Karpas-422 (cell line): ENCODE measurements at regions not wholly inside any gene's neighbourhood (a gene's known extent, or its start where the extent isn't known, plus 50 kb on each side); places are given as distances from the start of the nearest gene placed in this dataset.

Experiments
- DNase-seq: peaks from one replicate; pipeline ENCODE4 v3.0.0-alpha.2; 2015
- H2AFZ ChIP-seq: fragments of 200-600 bp; sonication (generic); 2 replicates; pipeline ENCODE4 v1.6.1; 2014; ENCODE audit warnings: antibody characterized with exemption, low read length, mixed read lengths
- H3K27ac ChIP-seq: fragments of 200-600 bp; sonication (generic); 2 replicates; pipeline ENCODE4 v1.5.1; 2014; ENCODE audit warnings: mild to moderate bottlenecking, low read length, moderate library complexity
- H3K27me3 ChIP-seq: fragments of 200-600 bp; sonication (generic); 2 replicates; pipeline ENCODE4 v1.6.1; 2014; ENCODE audit warnings: low read length, mixed read lengths
- H3K36me3 ChIP-seq: fragments of 200-600 bp; sonication (generic); 2 replicates; pipeline ENCODE4 v1.6.1; 2014; ENCODE audit warnings: low read length, mixed read lengths; ENCODE audit not compliant: insufficient read depth
- H3K4me1 ChIP-seq: fragments of 200-600 bp; sonication (generic); 2 replicates; pipeline ENCODE4 v1.6.1; 2014; ENCODE audit warnings: mild to moderate bottlenecking, low read length, mixed read lengths
- H3K4me2 ChIP-seq: fragments of 200-600 bp; sonication (generic); 2 replicates; pipeline ENCODE4 v1.6.1; 2014; ENCODE audit warnings: low read length, low read depth, mild to moderate bottlenecking; ENCODE audit not compliant: poor library complexity, severe bottlenecking
- H3K4me3 ChIP-seq: fragments of 200-600 bp; sonication (generic); 2 replicates; pipeline ENCODE4 v1.5.1; 2014; ENCODE audit warnings: mild to moderate bottlenecking, antibody characterized with exemption, low read length, mixed read lengths
- H3K79me2 ChIP-seq: fragments of 200-600 bp; sonication (generic); 2 replicates; pipeline ENCODE4 v1.6.1; 2014; ENCODE audit warnings: mild to moderate bottlenecking, low read length, mixed read lengths
- H3K9ac ChIP-seq: fragments of 200-600 bp; sonication (generic); 2 replicates; pipeline ENCODE4 v1.6.0; 2014; ENCODE audit warnings: low read length
- H3K9me2 ChIP-seq: fragments of 200-600 bp; sonication (generic), shearing (Covaris generic); replicated peaks from 2 replicates; pipeline ENCODE4 v1.6.0; 2014; ENCODE audit warnings: mild to moderate bottlenecking, low read length, moderate library complexity; ENCODE audit not compliant: insufficient read depth
- H3K9me3 ChIP-seq: fragments of 300-700, 200-600 bp; sonication (generic); 2 replicates; pipeline ENCODE4 v1.6.1; 2014; ENCODE audit warnings: low read length, mixed read lengths
- H4K20me1 ChIP-seq: fragments of 200-600 bp; sonication (generic); 2 replicates; pipeline ENCODE4 v1.6.1; 2014; ENCODE audit warnings: mild to moderate bottlenecking, antibody characterized with exemption, low read length, low read depth; ENCODE audit not compliant: insufficient read depth

DNA sequence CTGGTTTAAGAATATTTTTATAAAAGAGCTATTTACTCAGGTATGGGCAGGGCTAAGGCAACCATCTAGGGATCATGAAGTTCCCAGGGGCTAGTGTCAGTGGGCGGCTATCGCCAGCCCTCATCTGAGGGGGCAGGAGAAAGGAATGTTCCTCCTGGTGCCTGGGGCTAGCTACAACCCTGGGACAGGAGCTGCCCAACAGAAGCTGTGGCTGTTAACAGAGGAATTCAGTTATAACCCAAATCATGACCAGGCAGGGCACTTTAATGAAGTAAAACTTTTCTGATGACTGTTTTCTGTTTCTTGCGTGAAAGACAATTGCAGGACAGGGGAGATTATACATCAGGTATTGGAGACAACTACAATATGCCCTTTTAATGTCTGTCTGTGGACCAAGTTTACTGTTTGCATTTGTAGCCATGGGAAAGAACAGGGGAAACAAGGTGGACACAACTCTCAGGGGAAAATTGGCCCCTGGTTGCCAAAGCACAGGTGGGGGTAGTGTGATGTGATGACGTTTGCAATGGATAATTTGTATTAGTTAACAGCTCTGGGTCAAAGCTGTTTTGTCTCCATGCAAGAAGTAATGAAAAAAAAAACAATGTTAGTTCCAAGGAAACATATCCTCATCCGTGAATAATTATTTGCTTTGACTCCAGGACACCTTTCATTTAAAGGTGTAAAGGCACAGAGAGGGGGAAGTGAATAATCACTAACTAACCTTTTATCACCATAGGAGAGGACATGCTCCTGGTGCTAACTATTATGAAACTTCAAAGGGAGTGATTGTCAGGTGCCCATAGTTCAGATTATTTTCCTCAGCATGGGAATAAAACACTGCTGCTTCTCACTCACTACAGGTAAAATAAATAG, 105.2 kb downstream of the TSEN15 start:
- Histone ChIP-seq H3K79me2 (no peaks in the 10 kb centered on the region), H3K9ac (no peak overlapping the region), H2AFZ (no peak overlapping the region), H3K27me3 (no peaks in the 10 kb centered on the region), H3K9me2 (no peaks in the 10 kb centered on the region), H4K20me1 (no peaks in the 10 kb centered on the region), H3K4me2 (no peak overlapping the region), H3K4me3 (no peak overlapping the region), H3K9me3 (no peaks in the 10 kb centered on the region), H3K27ac (no peak overlapping the region), H3K4me1 (no peaks in the 10 kb centered on the region), H3K36me3 (no peaks in the 10 kb centered on the region)
- DNase-seq = no peak

DNA sequence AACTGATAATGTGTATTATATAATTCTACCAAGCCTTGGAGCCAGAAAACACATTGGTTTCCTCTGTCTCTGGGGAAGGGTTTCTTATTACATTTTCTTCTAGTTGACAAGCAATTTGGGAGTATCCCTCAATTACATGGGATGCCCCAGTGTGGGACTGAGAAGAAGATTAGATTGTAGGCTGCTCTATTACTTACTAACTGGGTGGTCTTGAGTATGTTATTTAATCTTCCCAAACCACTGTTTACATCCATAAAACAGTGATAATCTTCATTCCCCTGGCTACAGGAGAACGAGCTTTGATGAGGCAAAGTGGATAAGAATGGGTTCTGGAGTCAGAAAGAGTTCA, 105.8 kb downstream of the TSEN15 start:
- no peak overlapping the region for H3K4me2 ChIP-seq
- no peaks in the 10 kb centered on the region for H3K4me1 ChIP-seq
- H3K4me3 ChIP-seq = no peak overlapping the region
- no peaks in the 10 kb centered on the region for H3K79me2 ChIP-seq
- H3K27me3 ChIP-seq = no peaks in the 10 kb centered on the region
- no peak for DNase-seq
- H2AFZ ChIP-seq = no peak overlapping the region
- H3K27ac ChIP-seq = no peak overlapping the region
- H4K20me1 ChIP-seq = no peaks in the 10 kb centered on the region
- no peaks in the 10 kb centered on the region for H3K36me3 ChIP-seq
- H3K9me2 ChIP-seq = no peaks in the 10 kb centered on the region
- no peaks in the 10 kb centered on the region for H3K9me3 ChIP-seq
- no peak overlapping the region for H3K9ac ChIP-seq

DNA sequence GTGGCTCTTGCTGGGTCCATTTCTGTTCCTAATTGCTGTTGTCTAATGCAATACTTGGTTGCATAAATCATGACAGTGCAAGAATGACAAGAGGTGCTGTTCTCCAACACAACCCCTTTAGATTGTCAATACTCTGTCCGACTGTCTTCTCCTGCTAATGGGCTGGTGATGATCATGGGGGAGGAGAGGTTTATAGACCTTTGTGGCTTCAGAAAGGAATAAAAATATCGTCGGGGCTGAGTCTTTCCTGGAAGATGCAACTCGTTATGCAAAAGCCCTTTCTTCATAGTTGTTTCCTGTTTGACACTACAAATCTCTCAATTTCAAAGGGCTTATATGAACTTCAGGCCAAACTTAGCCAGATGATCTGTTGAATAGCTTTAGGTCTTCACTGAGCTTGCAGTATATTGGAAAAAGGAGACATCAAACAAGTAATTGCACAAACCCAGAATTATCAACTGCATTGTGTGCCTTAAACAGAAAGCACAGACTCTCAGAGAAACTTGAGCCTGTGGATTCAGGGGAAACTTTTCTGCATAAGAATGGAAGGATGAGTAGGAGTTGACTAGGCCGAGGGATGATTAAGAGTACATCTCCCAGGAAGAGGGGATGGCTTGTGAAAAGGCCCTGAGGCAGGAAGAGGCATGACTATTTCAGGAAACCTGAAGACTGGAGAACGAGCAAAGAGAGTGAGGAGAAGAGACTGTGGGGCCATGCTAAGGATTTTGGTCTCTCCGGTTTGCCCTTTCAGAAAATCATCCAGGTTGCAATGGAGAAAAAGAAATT, 107.6 kb downstream of the TSEN15 start:
- H3K27me3 ChIP-seq = no peaks in the 10 kb centered on the region
- no peaks in the 10 kb centered on the region for H3K9me2 ChIP-seq
- no peak for DNase-seq
- no peaks in the 10 kb centered on the region for H3K79me2 ChIP-seq
- no peak overlapping the region for H3K27ac ChIP-seq
- peaks cover 8% of the 10 kb centered on the region; the same call in 1 of the 2 replicates for H3K4me1 ChIP-seq
- H3K4me2 ChIP-seq = no peak overlapping the region
- no peak overlapping the region for H3K9ac ChIP-seq
- no peaks in the 10 kb centered on the region for H4K20me1 ChIP-seq
- no peak overlapping the region for H3K4me3 ChIP-seq
- no peaks in the 10 kb centered on the region for H3K9me3 ChIP-seq
- no peak overlapping the region for H2AFZ ChIP-seq
- no peaks in the 10 kb centered on the region for H3K36me3 ChIP-seq

DNA sequence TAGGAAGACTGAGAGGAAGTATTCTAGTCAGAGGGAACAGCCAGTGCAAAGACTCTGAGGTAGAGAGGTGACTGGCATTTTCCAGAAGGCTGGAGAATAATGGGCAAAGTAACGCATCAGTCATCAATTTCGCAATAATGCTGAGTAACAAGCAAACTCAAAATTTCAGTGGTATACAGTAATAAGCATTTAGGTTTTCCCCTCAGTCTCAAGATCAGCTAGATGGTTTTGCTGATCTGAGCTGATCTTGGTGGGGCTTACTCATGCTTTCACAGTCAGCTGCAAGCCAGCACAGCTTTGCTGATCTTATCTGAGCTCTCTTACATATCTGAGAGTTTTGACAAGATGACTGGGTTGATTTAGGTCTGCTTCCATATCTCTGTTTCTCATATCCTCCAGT, 108.7 kb downstream of the TSEN15 start:
- Histone ChIP-seq H3K4me1 (peaks cover 8% of the 10 kb centered on the region; the same call in 1 of the 2 replicates), H3K9me2 (no peaks in the 10 kb centered on the region)
- no peak for DNase-seq

DNA sequence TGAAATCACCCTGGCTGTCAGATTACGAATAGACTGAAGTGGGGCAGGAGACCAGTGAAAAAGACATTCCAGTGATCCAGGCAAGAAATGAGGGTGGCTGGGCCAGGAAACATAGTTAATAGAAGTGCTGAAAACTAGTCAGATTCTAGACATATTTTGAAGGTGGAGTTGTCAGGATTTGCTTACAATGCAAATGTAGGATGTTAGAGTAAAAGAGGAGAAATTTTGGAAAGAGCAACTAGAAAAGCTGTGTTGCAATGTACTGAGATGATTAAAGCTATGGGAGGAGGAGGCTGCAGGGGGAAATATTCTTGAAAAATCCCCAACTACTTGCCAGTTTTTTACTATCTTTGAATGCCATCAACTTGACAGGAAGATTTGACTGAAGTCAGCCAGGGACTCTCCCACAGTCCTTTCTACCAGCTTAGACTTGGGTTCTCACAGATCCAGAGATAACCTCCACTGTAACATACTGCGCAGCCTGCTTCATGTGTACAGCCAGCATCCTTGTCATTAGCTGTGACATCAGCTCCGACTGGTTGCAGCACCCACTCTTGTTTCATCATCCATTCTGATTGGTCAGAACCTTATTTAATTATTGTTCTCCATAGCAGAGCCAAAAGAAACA, 109.7 kb downstream of the TSEN15 start:
- Histone ChIP-seq H3K27me3 (no peaks in the 10 kb centered on the region), H3K4me2 (no peak overlapping the region), H3K27ac (no peak overlapping the region), H3K9me2 (no peaks in the 10 kb centered on the region), H2AFZ (no peak overlapping the region), H3K79me2 (no peaks in the 10 kb centered on the region), H4K20me1 (no peaks in the 10 kb centered on the region), H3K9me3 (no peaks in the 10 kb centered on the region), H3K4me3 (no peak overlapping the region), H3K9ac (no peak overlapping the region), H3K36me3 (no peaks in the 10 kb centered on the region), H3K4me1 (peaks cover 8% of the 10 kb centered on the region; the same call in 1 of the 2 replicates)
- no peak for DNase-seq

More for the DNA sequence above, 108.7 kb downstream of the TSEN15 start:
- no peak overlapping the region for H3K4me2 ChIP-seq
- no peak overlapping the region for H3K9ac ChIP-seq
- no peaks in the 10 kb centered on the region for H4K20me1 ChIP-seq
- no peak overlapping the region for H3K27ac ChIP-seq
- H3K36me3 ChIP-seq = no peaks in the 10 kb centered on the region
- H2AFZ ChIP-seq = no peak overlapping the region
- no peaks in the 10 kb centered on the region for H3K79me2 ChIP-seq
- H3K9me3 ChIP-seq = no peaks in the 10 kb centered on the region
- no peak overlapping the region for H3K4me3 ChIP-seq
- H3K27me3 ChIP-seq = no peaks in the 10 kb centered on the region

DNA sequence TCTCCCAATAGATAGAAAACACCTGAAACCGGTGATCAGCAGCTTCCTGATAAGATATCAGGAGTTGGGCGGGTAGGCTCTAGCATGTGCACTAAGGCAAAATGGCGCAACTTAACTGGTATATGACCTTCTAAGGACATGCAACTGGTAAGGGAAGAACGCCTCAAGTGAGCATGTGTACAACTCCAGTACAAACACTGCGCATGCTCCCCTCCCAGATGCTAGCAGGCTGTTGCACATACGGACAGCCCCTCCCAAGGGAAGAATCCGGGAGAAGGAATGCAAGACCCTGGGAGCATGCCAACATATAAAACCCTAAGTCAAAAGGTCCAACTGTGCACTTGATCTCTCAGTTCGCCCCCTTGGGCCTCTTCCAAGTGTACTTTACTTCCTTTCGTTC, 110.8 kb downstream of the TSEN15 start:
- no peaks in the 10 kb centered on the region for H3K9me2 ChIP-seq
- no peaks in the 10 kb centered on the region for H3K79me2 ChIP-seq
- H3K4me1 ChIP-seq = peaks cover 8% of the 10 kb centered on the region; the same call in 1 of the 2 replicates
- no peak overlapping the region for H3K4me3 ChIP-seq
- H3K36me3 ChIP-seq = no peaks in the 10 kb centered on the region
- H3K9ac ChIP-seq = no peak overlapping the region
- no peak for DNase-seq
- H3K27ac ChIP-seq = no peak overlapping the region
- H3K27me3 ChIP-seq = no peaks in the 10 kb centered on the region
- H3K9me3 ChIP-seq = no peaks in the 10 kb centered on the region
- no peak overlapping the region for H3K4me2 ChIP-seq
- H2AFZ ChIP-seq = no peak overlapping the region
- no peaks in the 10 kb centered on the region for H4K20me1 ChIP-seq

DNA sequence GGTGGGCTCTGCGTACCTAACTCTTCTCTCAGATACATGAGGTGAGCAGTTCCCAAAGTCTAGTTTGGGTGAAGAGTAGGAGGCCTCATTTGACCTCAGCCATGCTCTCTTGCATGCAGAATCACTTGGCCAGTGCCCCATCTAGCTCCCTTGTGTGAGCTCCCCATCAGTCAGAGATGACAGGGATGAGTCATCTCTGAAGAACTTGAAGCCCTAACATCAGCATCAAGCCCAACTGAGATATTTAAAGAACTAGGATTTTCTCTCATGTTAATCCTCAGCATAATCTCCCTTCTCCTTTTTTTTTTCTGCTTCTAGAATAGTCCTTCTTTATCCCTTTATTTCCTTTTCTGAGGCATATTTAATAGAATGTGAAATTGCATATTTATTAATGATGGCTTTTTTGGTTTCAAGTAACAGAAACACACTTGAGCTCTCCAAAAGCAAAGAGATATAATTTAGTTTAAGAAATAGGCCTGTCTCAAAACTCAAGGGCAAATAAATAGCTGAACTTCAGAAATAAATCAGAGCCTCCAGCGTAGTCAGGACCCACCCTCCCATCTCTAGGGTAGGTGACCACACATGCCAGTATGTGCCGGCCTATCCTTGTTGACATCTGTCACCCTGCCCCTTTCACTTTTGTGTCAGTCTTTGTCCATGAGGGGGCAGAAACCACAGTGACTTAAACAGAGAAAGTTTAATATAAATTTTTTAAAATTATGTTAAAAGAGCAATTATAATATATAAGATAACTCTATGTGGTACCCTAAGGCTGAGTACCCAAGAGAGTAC, 112.3 kb downstream of the TSEN15 start:
- Histone ChIP-seq H3K36me3 (no peaks in the 10 kb centered on the region), H2AFZ (no peak overlapping the region), H3K9me2 (no peaks in the 10 kb centered on the region), H3K27me3 (no peaks in the 10 kb centered on the region), H3K79me2 (no peaks in the 10 kb centered on the region), H3K4me1 (peaks cover 8% of the 10 kb centered on the region; the same call in 1 of the 2 replicates), H3K4me2 (no peak overlapping the region), H3K9me3 (no peaks in the 10 kb centered on the region), H4K20me1 (no peaks in the 10 kb centered on the region), H3K4me3 (no peak overlapping the region), H3K9ac (no peak overlapping the region), H3K27ac (no peak overlapping the region)
- DNase-seq = peak; percentile 44
